Astrocyte of the spinal cord (primary cell): ENCODE measurements at regions not wholly inside any gene's neighbourhood (a gene's known extent, or its start where the extent isn't known, plus 50 kb on each side); places are given as distances from the start of the nearest gene placed in this dataset.

Source experiments
- DNase-seq: peaks from one replicate; pipeline ENCODE4 v3.0.0; 2011; ENCODE audit warnings: low read depth, low spot score
- H3K4me3 ChIP-seq: 2 replicates; pipeline ENCODE4 v1.5.1; 2011; ENCODE audit warnings: low read depth, mild to moderate bottlenecking, low read length, moderate library complexity
- CTCF ChIP-seq: IDR thresholded peaks from 2 replicates; pipeline ENCODE4 v1.5.1; 2012; ENCODE audit warnings: low read depth, mild to moderate bottlenecking, low read length, inconsistent platforms
- in situ Hi-C: cut with HindIII; loops from 2 replicates; pipeline ENCODE4 v1.10.0; 2017; ENCODE audit warnings: low sequenced_read_pairs

- no peak overlapping the region for H3K4me3 ChIP-seq
- no peak for TF ChIP-seq CTCF
- in situ Hi-C loops: no loop called here
- DNase-seq: no peak
These were observed 766.3 kb downstream of the DNAJB9 start for GRCh38 chr7:109335951-109336350.

- no peak for DNase-seq
- no peak for TF ChIP-seq CTCF
- H3K4me3 ChIP-seq: no peak overlapping the region
- in situ Hi-C loops: no loop called here
These were observed 766.9 kb downstream of the DNAJB9 start for GRCh38 chr7:109336531-109336930.

GRCh38 chr7:109343678-109344077 is 774.0 kb downstream of the DNAJB9 start:
- TF ChIP-seq CTCF: no peak
- no peak overlapping the region for H3K4me3 ChIP-seq
- in situ Hi-C loops: no loop called here
- DNase-seq: peak; percentile 1

GRCh38 chr7:109351493-109351892 is 781.8 kb downstream of the DNAJB9 start:
- DNase-seq: no peak
- in situ Hi-C loops: no loop called here
- no peak for TF ChIP-seq CTCF

GRCh38 chr7:109354000-109354399 is 784.3 kb downstream of the DNAJB9 start:
- no peak for TF ChIP-seq CTCF
- no peak for DNase-seq
- in situ Hi-C loops: no loop called here
- H3K4me3 ChIP-seq: no peak overlapping the region

More at GRCh38 chr7:109351493-109351892, 781.8 kb downstream of the DNAJB9 start:
- no peak overlapping the region for H3K4me3 ChIP-seq

GRCh38 chr7:109354552-109354951 is 784.9 kb downstream of the DNAJB9 start:
- no peak overlapping the region for H3K4me3 ChIP-seq
- no peak for DNase-seq
- in situ Hi-C loops: no loop called here
- TF ChIP-seq CTCF: no peak

GRCh38 chr7:109375823-109376222 is 806.1 kb downstream of the DNAJB9 start:
- DNase-seq: no peak
- no peak for TF ChIP-seq CTCF
- no peak overlapping the region for H3K4me3 ChIP-seq
- in situ Hi-C loops: no loop called here
